ENCODE measurements at regions not wholly inside any gene's neighbourhood (a gene's known extent, or its start where the extent isn't known, plus 50 kb on each side); places are given as distances from the start of the nearest gene placed in this dataset.

DNA sequence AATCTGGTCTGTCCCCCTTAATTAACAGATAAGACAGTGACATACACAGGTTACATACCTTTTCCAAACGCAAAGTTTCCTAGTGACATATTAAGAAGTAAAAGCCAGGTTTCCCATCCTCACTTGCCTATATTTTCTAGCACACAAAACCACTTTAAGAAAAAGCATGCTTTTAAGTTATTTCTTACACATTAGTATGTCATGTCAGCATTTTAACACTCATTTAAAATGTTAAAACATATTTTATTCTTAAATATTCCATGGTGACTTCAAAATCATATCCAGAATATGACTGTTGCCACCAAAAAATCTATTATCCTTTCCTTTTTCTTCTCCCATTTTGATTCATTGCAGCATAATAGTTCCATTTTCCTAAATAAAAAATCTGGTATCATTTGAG is 1830.2 kb downstream of the STIM2 start:
- no peaks in the 10 kb centered on the region for H3K9me3 ChIP-seq (ENCODE audit: control insufficient read depth, low read length, poor library complexity, severe bottlenecking)
- no peak overlapping the region for H3K27ac Mint-ChIP-seq
- H3K27me3 Mint-ChIP-seq: no peaks in the 10 kb centered on the region
- ATAC-seq (no peak), DNase-seq (no peak)
- H3K4me3 Mint-ChIP-seq: no peak overlapping the region
- H3K4me1 Mint-ChIP-seq: no peaks in the 10 kb centered on the region
- H3K36me3 Mint-ChIP-seq (ENCODE audit: low read depth): no peaks in the 10 kb centered on the region

DNA sequence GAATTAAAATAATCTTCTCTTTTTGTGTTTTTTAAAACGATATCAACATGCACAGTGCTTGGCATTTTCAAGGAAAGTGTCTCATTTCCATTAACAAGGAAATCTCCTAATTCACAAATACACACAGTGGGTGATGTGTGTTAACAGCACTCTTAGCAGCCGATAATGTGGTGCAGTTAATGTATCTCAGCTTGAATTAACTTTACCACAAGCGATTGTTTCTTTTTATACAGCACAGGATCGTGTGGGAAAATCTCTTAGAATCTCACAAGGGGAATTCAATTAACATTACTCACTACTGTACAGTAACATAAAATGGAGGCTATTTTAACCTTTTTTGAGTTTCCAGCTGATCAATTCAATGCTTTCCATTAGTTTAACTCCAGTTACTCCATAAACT is 1841.9 kb downstream of the STIM2 start:
- no peaks in the 10 kb centered on the region for H3K27me3 Mint-ChIP-seq
- no peak overlapping the region for H3K4me3 Mint-ChIP-seq
- no peaks in the 10 kb centered on the region for H3K36me3 Mint-ChIP-seq (ENCODE audit: low read depth)
- H3K4me1 Mint-ChIP-seq: no peaks in the 10 kb centered on the region
- no peak for ATAC-seq
- no peak overlapping the region for H3K27ac Mint-ChIP-seq
- H3K9me3 ChIP-seq (ENCODE audit: control insufficient read depth, low read length, poor library complexity, severe bottlenecking): no peaks in the 10 kb centered on the region
- DNase-seq: no peak

DNA sequence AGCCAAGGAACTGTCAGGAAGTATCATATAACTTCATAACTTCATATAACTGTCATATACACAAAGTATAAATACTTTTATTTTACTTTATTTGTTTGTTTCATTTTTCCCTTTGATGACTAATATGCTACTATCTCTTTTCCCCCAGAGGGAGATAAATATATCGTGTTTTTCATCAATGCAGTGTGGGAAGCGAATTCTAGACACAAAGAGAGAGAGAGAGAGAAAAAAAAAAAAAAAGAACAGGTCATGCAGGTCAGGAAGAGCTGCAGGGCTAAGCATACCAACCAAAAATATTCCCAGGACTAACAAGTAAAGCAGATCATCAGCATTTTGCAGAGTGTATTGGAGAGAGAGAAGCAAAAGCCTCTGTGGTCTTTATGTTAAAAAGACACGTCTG is 1849.2 kb downstream of the STIM2 start:
- no peaks in the 10 kb centered on the region for H3K36me3 Mint-ChIP-seq (ENCODE audit: low read depth)
- H3K27ac Mint-ChIP-seq: no peak overlapping the region
- ATAC-seq (no peak), DNase-seq (no peak)
- no peak overlapping the region for H3K4me3 Mint-ChIP-seq
- H3K4me1 Mint-ChIP-seq: no peaks in the 10 kb centered on the region
- no peaks in the 10 kb centered on the region for H3K27me3 Mint-ChIP-seq
- H3K9me3 ChIP-seq (ENCODE audit: control insufficient read depth, low read length, poor library complexity, severe bottlenecking): no peaks in the 10 kb centered on the region

DNA sequence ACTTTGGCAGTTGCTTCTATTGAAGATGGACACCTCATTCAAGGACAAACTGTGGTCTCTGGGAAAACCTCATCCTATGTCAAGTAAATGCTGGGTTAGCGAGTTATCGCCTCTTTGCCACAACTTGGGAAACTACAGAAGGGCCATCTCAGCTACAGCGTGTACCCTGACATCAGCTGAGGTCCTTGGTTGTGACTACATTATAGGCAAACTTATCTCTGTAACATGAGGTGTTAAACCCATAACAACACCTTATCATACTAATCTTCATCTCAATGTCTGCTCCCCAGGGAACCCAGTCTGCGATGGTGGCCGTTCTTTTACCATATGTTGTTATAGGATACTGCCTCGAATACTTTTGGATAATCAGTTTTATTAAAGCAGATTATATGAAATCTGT is 1862.7 kb downstream of the STIM2 start:
- no peak overlapping the region for H3K27ac Mint-ChIP-seq
- H3K27me3 Mint-ChIP-seq: no peaks in the 10 kb centered on the region
- no peaks in the 10 kb centered on the region for H3K36me3 Mint-ChIP-seq (ENCODE audit: low read depth)
- no peak overlapping the region for H3K4me3 Mint-ChIP-seq
- no peaks in the 10 kb centered on the region for H3K9me3 ChIP-seq (ENCODE audit: control insufficient read depth, low read length, poor library complexity, severe bottlenecking)
- DNase-seq: no peak
- no peak for ATAC-seq
- H3K4me1 Mint-ChIP-seq: no peaks in the 10 kb centered on the region

DNA sequence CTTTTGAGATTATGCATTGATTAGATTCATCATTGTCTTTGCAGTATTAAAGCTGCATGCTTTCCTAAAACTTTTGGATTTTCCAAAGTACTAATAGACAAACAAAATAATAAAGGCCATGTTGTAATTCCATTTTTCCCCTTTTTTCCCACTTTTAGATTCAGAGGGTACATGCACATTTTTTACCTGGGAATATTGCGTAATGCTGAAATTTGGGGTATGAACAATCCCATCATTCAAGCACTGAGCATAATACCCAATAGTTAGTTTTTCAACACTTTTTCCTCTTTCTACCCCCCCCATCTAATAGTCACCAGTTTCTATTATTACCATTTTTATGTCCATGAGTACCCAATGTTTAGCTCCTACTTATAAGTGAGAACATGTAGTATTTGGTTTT is 1863.6 kb downstream of the STIM2 start:
- ATAC-seq: no peak
- no peak overlapping the region for H3K27ac Mint-ChIP-seq

DNA sequence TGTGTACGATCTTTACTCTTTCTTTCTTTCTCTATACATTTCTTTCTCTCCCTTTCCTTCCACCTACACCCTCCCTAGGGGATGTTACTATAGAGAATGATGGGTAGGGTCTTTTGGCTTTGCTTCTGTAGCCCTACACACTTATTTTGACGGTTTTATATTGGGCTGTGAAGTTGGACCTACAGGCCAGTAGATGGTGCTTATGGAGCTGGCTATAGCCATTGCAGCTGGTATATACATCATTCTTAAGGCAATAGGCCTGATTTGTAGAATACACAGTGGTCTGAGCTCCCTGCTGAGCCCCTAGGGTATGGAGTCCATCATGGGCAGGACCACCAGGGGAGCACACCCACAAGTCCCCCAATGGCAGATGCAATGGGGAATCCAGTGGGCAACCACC is 1869.7 kb downstream of the STIM2 start:
- ATAC-seq (no peak), DNase-seq (no peak)
- Mint-ChIP-seq H3K4me3 (no peak overlapping the region), H3K4me1 (no peaks in the 10 kb centered on the region), H3K27me3 (no peaks in the 10 kb centered on the region), H3K36me3 (ENCODE audit: low read depth) (no peaks in the 10 kb centered on the region), H3K27ac (no peak overlapping the region)
- no peaks in the 10 kb centered on the region for H3K9me3 ChIP-seq (ENCODE audit: control insufficient read depth, low read length, poor library complexity, severe bottlenecking)

More for the DNA sequence above, 1863.6 kb downstream of the STIM2 start:
- no peaks in the 10 kb centered on the region for H3K4me1 Mint-ChIP-seq
- no peaks in the 10 kb centered on the region for H3K9me3 ChIP-seq (ENCODE audit: control insufficient read depth, low read length, poor library complexity, severe bottlenecking)
- no peak overlapping the region for H3K4me3 Mint-ChIP-seq
- no peak for DNase-seq
- H3K36me3 Mint-ChIP-seq (ENCODE audit: low read depth): no peaks in the 10 kb centered on the region
- H3K27me3 Mint-ChIP-seq: no peaks in the 10 kb centered on the region

DNA sequence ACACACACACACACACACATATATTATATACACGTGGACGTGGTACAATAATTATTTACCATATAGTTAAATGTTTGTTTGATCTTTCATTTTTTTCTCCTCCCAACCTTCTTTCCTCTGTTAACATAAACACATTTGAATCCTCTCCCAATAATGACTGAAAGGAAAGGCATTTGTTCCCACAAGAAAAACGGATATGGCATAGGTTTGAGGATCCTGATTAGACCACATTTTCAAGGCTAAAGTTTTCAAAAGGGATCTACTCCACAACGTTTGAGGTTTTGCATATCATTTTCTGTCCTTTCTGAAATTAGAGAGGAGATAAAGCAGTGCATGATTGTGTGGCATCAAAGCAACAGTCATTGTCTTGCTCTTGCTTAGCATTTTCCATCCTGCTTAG is 1883.4 kb downstream of the STIM2 start:
- Mint-ChIP-seq H3K27ac (no peak overlapping the region), H3K4me3 (no peak overlapping the region), H3K36me3 (ENCODE audit: low read depth) (no peaks in the 10 kb centered on the region), H3K4me1 (no peaks in the 10 kb centered on the region), H3K27me3 (no peaks in the 10 kb centered on the region)
- DNase-seq: no peak
- ATAC-seq: no peak
- H3K9me3 ChIP-seq (ENCODE audit: control insufficient read depth, low read length, poor library complexity, severe bottlenecking): no peaks in the 10 kb centered on the region

DNA sequence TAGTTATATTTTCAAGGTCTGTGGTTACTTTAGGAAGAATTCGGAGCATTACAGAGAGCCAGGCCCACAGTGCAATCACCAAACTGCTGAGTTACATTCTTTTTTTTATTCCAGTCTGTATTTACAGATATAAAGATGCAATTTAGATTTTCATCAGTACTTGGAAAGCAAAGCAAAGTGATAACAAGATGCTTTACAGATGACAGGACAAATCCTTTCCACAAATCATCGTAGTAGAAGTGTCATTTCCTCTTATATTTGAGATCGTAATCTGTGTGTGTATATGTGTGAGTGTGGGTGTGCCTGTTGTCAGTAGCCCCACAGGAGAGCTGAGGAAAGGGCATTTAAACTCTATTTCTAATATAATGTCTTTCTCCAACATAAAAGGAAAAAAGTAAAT is 1893.7 kb downstream of the STIM2 start:
- Mint-ChIP-seq H3K36me3 (ENCODE audit: low read depth) (no peaks in the 10 kb centered on the region), H3K27ac (no peak overlapping the region), H3K4me3 (no peak overlapping the region), H3K27me3 (no peaks in the 10 kb centered on the region), H3K4me1 (no peaks in the 10 kb centered on the region)
- no peaks in the 10 kb centered on the region for H3K9me3 ChIP-seq (ENCODE audit: control insufficient read depth, low read length, poor library complexity, severe bottlenecking)
- no peak for ATAC-seq
- no peak for DNase-seq

DNA sequence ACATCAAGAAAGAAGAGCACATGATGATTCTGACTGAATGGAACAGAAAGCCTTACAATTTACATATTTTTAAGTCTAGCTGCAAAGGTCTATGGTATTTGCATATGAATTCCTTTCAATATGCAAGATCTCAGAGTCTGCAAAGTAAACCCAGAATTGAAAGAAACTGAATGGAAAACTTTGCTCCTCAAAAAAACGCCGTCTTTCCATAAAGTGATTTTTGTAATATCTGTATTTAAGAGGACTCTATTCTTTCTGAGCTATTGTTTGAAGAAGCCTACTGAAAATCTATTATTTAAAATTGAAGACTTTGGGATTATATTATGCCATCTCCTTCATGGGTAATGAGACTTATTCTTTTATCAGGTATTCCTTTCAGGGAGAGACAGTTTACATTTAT is 1894.4 kb downstream of the STIM2 start:
- no peak overlapping the region for H3K27ac Mint-ChIP-seq
- H3K36me3 Mint-ChIP-seq (ENCODE audit: low read depth): no peaks in the 10 kb centered on the region
- H3K9me3 ChIP-seq (ENCODE audit: control insufficient read depth, low read length, poor library complexity, severe bottlenecking): no peaks in the 10 kb centered on the region
- H3K27me3 Mint-ChIP-seq: no peaks in the 10 kb centered on the region
- H3K4me3 Mint-ChIP-seq: no peak overlapping the region
- DNase-seq (no peak), ATAC-seq (no peak)
- no peaks in the 10 kb centered on the region for H3K4me1 Mint-ChIP-seq

DNA sequence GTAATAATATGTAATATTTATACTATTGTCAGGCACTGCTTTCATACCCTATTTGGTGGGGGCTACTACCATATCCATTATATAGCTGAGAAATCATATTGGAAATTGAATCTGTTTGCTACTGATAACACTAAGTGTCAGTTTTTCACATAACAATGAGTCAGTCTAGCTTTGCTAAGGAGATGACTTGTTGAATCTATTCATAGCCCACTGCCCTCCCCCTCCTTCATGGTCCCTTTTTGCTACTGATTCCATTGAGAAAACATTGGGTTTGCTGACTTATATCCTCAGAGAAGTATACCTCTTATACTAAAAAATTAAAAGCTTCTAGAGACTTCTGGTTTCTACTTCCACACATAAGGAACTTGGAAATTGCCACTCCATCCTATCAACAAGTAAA is 1898.4 kb downstream of the STIM2 start:
- Mint-ChIP-seq H3K36me3 (ENCODE audit: low read depth) (no peaks in the 10 kb centered on the region), H3K4me3 (no peak overlapping the region), H3K4me1 (no peaks in the 10 kb centered on the region), H3K27ac (no peak overlapping the region), H3K27me3 (no peaks in the 10 kb centered on the region)
- ATAC-seq (no peak), DNase-seq (no peak)
- no peaks in the 10 kb centered on the region for H3K9me3 ChIP-seq (ENCODE audit: control insufficient read depth, low read length, poor library complexity, severe bottlenecking)

DNA sequence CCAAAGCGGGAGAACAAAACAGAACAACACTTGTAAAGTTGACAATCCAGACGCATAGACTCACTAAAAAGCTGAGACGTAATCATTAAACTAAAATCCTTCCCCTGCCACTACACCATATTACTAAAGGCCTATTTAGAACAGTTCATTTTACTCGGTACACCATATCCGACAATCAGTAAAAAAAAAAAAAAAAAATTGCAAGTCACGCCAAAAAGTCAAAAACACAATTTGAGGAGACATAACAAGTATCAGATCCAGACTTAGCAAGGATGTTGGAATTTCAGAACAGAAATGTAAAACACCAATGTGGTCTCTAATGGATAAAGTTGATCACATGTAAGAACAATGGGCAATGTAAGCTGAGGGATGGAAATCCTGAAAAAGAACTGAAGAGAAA is 1899.4 kb downstream of the STIM2 start:
- no peak for DNase-seq
- ATAC-seq: no peak
- no peaks in the 10 kb centered on the region for H3K9me3 ChIP-seq (ENCODE audit: control insufficient read depth, low read length, poor library complexity, severe bottlenecking)
- Mint-ChIP-seq H3K4me1 (no peaks in the 10 kb centered on the region), H3K4me3 (no peak overlapping the region), H3K27ac (no peak overlapping the region), H3K36me3 (ENCODE audit: low read depth) (no peaks in the 10 kb centered on the region), H3K27me3 (no peaks in the 10 kb centered on the region)

DNA sequence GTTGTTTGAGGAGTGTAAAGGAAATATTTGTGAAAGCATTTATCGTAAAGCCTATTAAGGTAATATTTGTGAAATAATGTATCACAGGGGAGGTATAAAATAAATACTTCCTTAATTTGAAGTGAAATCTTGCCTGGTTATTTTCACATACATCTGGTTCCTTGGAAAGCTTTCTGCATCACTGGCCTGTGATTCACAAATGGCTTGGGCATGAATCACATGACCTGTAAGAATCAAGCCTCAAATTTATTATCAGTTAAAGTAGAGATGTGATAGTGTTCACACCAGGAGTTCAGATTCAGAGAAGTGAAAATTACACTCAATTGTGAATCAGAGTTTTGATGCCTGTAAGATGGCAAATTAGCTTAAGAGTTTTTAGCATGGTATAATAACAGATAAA is 1911.4 kb downstream of the STIM2 start:
- DNase-seq (no peak), ATAC-seq (no peak)
- no peak overlapping the region for H3K27ac Mint-ChIP-seq
- no peaks in the 10 kb centered on the region for H3K4me1 Mint-ChIP-seq
- no peaks in the 10 kb centered on the region for H3K36me3 Mint-ChIP-seq (ENCODE audit: low read depth)
- no peaks in the 10 kb centered on the region for H3K27me3 Mint-ChIP-seq
- H3K9me3 ChIP-seq (ENCODE audit: control insufficient read depth, low read length, poor library complexity, severe bottlenecking): no peaks in the 10 kb centered on the region
- H3K4me3 Mint-ChIP-seq: no peak overlapping the region

DNA sequence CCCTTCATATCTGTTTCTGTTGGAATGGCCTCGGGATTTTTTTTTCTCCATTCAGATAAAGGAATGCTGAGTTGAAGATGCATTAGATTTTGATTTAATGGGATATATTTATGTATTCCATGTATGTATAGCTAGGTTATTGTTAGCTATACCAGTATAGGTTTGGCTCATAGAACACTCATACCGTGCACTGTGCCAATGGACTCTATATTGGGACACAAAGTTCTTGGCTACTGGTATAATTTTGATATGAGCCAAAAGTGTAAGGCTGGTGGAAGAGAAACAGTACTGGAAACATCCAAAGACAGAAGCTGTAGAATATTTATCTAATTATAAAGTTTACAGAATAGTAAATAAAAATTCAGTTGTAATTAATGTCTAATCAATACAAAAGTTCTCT is 1912.1 kb downstream of the STIM2 start:
- Mint-ChIP-seq H3K4me1 (no peaks in the 10 kb centered on the region), H3K27me3 (no peaks in the 10 kb centered on the region), H3K36me3 (ENCODE audit: low read depth) (no peaks in the 10 kb centered on the region), H3K27ac (no peak overlapping the region), H3K4me3 (no peak overlapping the region)
- ATAC-seq (no peak), DNase-seq (no peak)
- H3K9me3 ChIP-seq (ENCODE audit: control insufficient read depth, low read length, poor library complexity, severe bottlenecking): no peaks in the 10 kb centered on the region

DNA sequence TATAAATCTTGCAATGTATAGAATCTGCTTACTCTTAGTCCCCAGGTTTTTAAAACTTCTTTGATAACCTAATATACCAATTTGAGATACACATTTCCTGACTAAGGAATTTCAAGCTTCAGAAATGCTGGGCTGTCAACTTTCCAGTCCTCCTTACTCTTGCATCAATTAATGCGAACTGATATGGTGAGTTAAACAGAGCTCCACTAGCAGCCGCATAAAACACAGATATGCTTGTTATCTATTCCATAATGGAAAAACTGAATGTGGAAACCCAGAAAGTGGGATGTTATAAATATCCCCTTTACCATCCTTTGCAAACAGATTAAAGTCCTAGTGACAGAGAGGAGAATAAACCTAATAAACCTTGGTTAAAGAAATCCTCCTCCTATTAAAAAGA is 1913.7 kb downstream of the STIM2 start:
- DNase-seq (no peak), ATAC-seq (no peak)
- H3K27me3 Mint-ChIP-seq: no peaks in the 10 kb centered on the region
- H3K36me3 Mint-ChIP-seq (ENCODE audit: low read depth): no peaks in the 10 kb centered on the region
- no peaks in the 10 kb centered on the region for H3K4me1 Mint-ChIP-seq
- no peaks in the 10 kb centered on the region for H3K9me3 ChIP-seq (ENCODE audit: control insufficient read depth, low read length, poor library complexity, severe bottlenecking)
- H3K27ac Mint-ChIP-seq: no peak overlapping the region
- H3K4me3 Mint-ChIP-seq: no peak overlapping the region

DNA sequence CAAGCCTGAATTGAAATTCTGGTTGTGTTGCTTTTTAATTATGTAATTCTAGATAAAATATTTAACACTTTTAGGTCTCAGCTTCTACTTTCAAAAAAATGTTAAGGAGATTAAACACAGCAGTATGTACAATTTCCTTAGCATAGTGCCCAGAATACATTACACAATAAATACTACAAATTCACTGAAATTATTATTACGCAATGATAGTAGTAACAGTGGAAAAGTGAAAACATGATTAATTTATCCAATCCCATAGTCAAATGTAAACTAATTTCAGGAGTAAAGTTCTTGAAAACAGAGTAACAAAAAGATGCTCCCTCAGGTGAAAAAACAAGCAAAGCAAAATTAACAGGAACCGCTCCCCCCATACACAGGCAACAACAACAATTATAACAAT is 1915.4 kb downstream of the STIM2 start:
- ATAC-seq: no peak
- Mint-ChIP-seq H3K4me1 (no peaks in the 10 kb centered on the region), H3K27ac (no peak overlapping the region), H3K27me3 (no peaks in the 10 kb centered on the region), H3K36me3 (ENCODE audit: low read depth) (no peaks in the 10 kb centered on the region), H3K4me3 (no peak overlapping the region)
- H3K9me3 ChIP-seq (ENCODE audit: control insufficient read depth, low read length, poor library complexity, severe bottlenecking): no peaks in the 10 kb centered on the region
- no peak for DNase-seq

Measured in T-helper 17 cell (primary cell).